Mesenchymal stem cell (in vitro differentiated cells and primary cell): ENCODE measurements at regions not wholly inside any gene's neighbourhood (a gene's known extent, or its start where the extent isn't known, plus 50 kb on each side); places are given as distances from the start of the nearest gene placed in this dataset.
"Not testable (repeated sequence)": the region's sequence is repeated elsewhere in the genome, so short reads cannot be mapped to it uniquely, and the experiment has no call there.

Experiments used
- DNase-seq: peaks from one replicate; pipeline ENCODE4 v3.0.0-alpha.2; 2013
- H2AFZ ChIP-seq: one replicate; pipeline ENCODE4 v1.6.1; 2013; ENCODE audit warnings: low read depth, mild to moderate bottlenecking, control low read depth, inconsistent platforms, low read length, moderate library complexity
- H2AK5ac ChIP-seq: 2 replicates; pipeline ENCODE4 v1.6.1; 2013; ENCODE audit warnings: low read length, moderate library complexity, mild to moderate bottlenecking, inconsistent platforms; ENCODE audit not compliant: severe bottlenecking
- H2BK120ac ChIP-seq: one replicate; pipeline ENCODE4 v1.6.1; 2013; ENCODE audit warnings: low read depth, mild to moderate bottlenecking, inconsistent platforms, low read length, moderate library complexity
- H2BK12ac ChIP-seq, 2 experiments: one replicate each; pipeline ENCODE4 v1.6.1; 2013; ENCODE audit warnings: inconsistent platforms in 2 of 2, low read length in 2 of 2, mild to moderate bottlenecking in 2 of 2, moderate library complexity in 2 of 2, control low read depth in 1 of 2
- H2BK15ac ChIP-seq: one replicate; pipeline ENCODE4 v1.6.1; 2013; ENCODE audit warnings: mild to moderate bottlenecking, low read depth, inconsistent platforms; ENCODE audit not compliant: poor library complexity, severe bottlenecking
- H2BK5ac ChIP-seq: 2 replicates; pipeline ENCODE4 v1.6.1; 2013; ENCODE audit warnings: low read depth, mild to moderate bottlenecking, low read length, control low read depth, inconsistent platforms; ENCODE audit not compliant: poor library complexity, severe bottlenecking
- H3K14ac ChIP-seq, 2 experiments: one replicate each; pipeline ENCODE4 v1.6.1; 2013; ENCODE audit warnings: inconsistent platforms in 2 of 2, low read length in 2 of 2, control low read depth in 1 of 2, mild to moderate bottlenecking in 1 of 2, moderate library complexity in 1 of 2
- H3K18ac ChIP-seq, 2 experiments: one replicate each; pipeline ENCODE4 v1.6.1; 2013; ENCODE audit warnings: inconsistent platforms in 2 of 2, low read length in 2 of 2, control low read depth in 1 of 2, low read depth in 1 of 2, mild to moderate bottlenecking in 1 of 2
- H3K23ac ChIP-seq, 2 experiments: one replicate each; pipeline ENCODE4 v1.6.1; 2013; ENCODE audit warnings: inconsistent platforms in 2 of 2, low read length in 2 of 2, mild to moderate bottlenecking in 2 of 2, moderate library complexity in 2 of 2, control low read depth in 1 of 2
- H3K27ac ChIP-seq: 2 replicates; pipeline ENCODE4 v1.5.1; 2013; ENCODE audit warnings: mild to moderate bottlenecking, moderate library complexity, low read length, control low read depth, inconsistent platforms; ENCODE audit not compliant: poor library complexity, severe bottlenecking
- H3K27me3 ChIP-seq, 2 experiments: 2 replicates each; pipeline versions ENCODE4 v1.6.1 to v1.7.0; 2013; ENCODE audit warnings: low read length in 2 of 2, mild to moderate bottlenecking in 2 of 2, moderate library complexity in 2 of 2, control low read depth in 1 of 2, inconsistent platforms in 1 of 2; ENCODE audit not compliant: control insufficient read depth in 1 of 2, insufficient read depth in 1 of 2
- H3K36me3 ChIP-seq, 2 experiments: 2 replicates each; pipeline versions ENCODE4 v1.6.1 to v1.7.0; 2013; ENCODE audit warnings: low read length in 2 of 2, control low read depth in 1 of 2, inconsistent platforms in 1 of 2, low read depth in 1 of 2, mild to moderate bottlenecking in 1 of 2; ENCODE audit not compliant: insufficient read depth in 2 of 2, control insufficient read depth in 1 of 2
- H3K4ac ChIP-seq, 2 experiments: one replicate each; pipeline ENCODE4 v1.6.1; 2013; ENCODE audit warnings: inconsistent platforms in 2 of 2, low read length in 2 of 2, mild to moderate bottlenecking in 2 of 2, moderate library complexity in 2 of 2, control low read depth in 1 of 2, low read depth in 1 of 2
- H3K4me1 ChIP-seq: 2 replicates; pipeline ENCODE4 v1.6.1; 2013; ENCODE audit warnings: low read depth, low read length, control low read depth; ENCODE audit not compliant: control insufficient read depth, insufficient read depth
- H3K4me2 ChIP-seq: 2 replicates; pipeline ENCODE4 v1.6.1; 2013; ENCODE audit warnings: low read length, mild to moderate bottlenecking, inconsistent platforms; ENCODE audit not compliant: poor library complexity, severe bottlenecking
- H3K4me3 ChIP-seq, 2 experiments: 2 replicates each; pipeline versions ENCODE4 v1.5.1 to v1.7.0; 2013; ENCODE audit warnings: low read length in 2 of 2, mild to moderate bottlenecking in 2 of 2, control low read depth in 1 of 2, low read depth in 1 of 2; ENCODE audit not compliant: insufficient read depth in 1 of 2
- H3K79me1 ChIP-seq: replicated peaks from 2 replicates; pipeline ENCODE4 v1.6.1; 2013; ENCODE audit warnings: mild to moderate bottlenecking, control low read depth, low read length, inconsistent platforms; ENCODE audit not compliant: poor library complexity, severe bottlenecking
- H3K9ac ChIP-seq: 2 replicates; pipeline ENCODE4 v1.7.0; 2013; ENCODE audit warnings: mild to moderate bottlenecking, low read length, moderate library complexity
- H3K9me3 ChIP-seq: 2 replicates; pipeline ENCODE4 v1.7.0; 2013; ENCODE audit warnings: mild to moderate bottlenecking, low read length; ENCODE audit not compliant: control insufficient read depth
- H4K8ac ChIP-seq: one replicate; pipeline ENCODE4 v1.6.1; 2013; ENCODE audit warnings: inconsistent platforms, mild to moderate bottlenecking, low read length, moderate library complexity
- H4K91ac ChIP-seq: one replicate; pipeline ENCODE4 v1.6.1; 2013; ENCODE audit warnings: mild to moderate bottlenecking, low read length, inconsistent platforms
- WGBS: methylation state at CpG from one replicate; pipeline ENCODE4 v1.1.7; 2013; ENCODE audit warnings: mixed read lengths; 5-methylcytosine and 5-hydroxymethylcytosine counted together

GRCh38 chr6:152824666-152825065, 74.1 kb downstream of the VIP start:
- no peaks in the 10 kb centered on the region for H3K27me3 ChIP-seq
- no peak overlapping the region for H3K14ac ChIP-seq
- H3K4me3 ChIP-seq, result no peak overlapping the region
- H2AFZ ChIP-seq, result no peak overlapping the region
- no peak overlapping the region for H2AK5ac ChIP-seq
- H3K4me1 ChIP-seq, result no peaks in the 10 kb centered on the region
- no CpG with 5 or more reads among the region's 2 CpGs for WGBS
- H2BK120ac ChIP-seq, result no peak overlapping the region
- H2BK12ac ChIP-seq, result no peak overlapping the region
- no peak overlapping the region for H3K9ac ChIP-seq
- H4K91ac ChIP-seq, result no peak overlapping the region
- no peak overlapping the region for H3K27ac ChIP-seq
- H3K4me2 ChIP-seq, result no peak overlapping the region
- no peaks in the 10 kb centered on the region for H3K9me3 ChIP-seq
- H2BK15ac ChIP-seq, result no peak overlapping the region
- no peaks in the 10 kb centered on the region for H3K36me3 ChIP-seq
- no peaks in the 10 kb centered on the region for H3K79me1 ChIP-seq
- H4K8ac ChIP-seq, result no peak overlapping the region
- no peak overlapping the region for H3K18ac ChIP-seq
- H3K4ac ChIP-seq, result no peak overlapping the region
- DNase-seq, result no peak
- H3K23ac ChIP-seq, result no peak overlapping the region
- no peak overlapping the region for H2BK5ac ChIP-seq

GRCh38 chr6:152828431-152828830, 77.8 kb downstream of the VIP start:
- no peak overlapping the region for H3K4me3 ChIP-seq
- no peak overlapping the region for H3K18ac ChIP-seq
- H3K14ac ChIP-seq, result no peak overlapping the region
- no peak overlapping the region for H3K27ac ChIP-seq
- H2BK120ac ChIP-seq, result no peak overlapping the region
- no peak overlapping the region for H4K8ac ChIP-seq
- no peak overlapping the region for H3K9ac ChIP-seq
- H3K4ac ChIP-seq, result no peak overlapping the region
- H3K4me1 ChIP-seq, result no peaks in the 10 kb centered on the region
- H3K23ac ChIP-seq, result no peak overlapping the region
- no peak overlapping the region for H2BK12ac ChIP-seq
- H4K91ac ChIP-seq, result no peak overlapping the region
- H2BK5ac ChIP-seq, result no peak overlapping the region
- no peaks in the 10 kb centered on the region for H3K79me1 ChIP-seq
- no peaks in the 10 kb centered on the region for H3K9me3 ChIP-seq
- WGBS, result 78% methylated on average over 1 of the region's 1 CpG
- no peaks in the 10 kb centered on the region for H3K36me3 ChIP-seq
- DNase-seq, result no peak
- H2AFZ ChIP-seq, result no peak overlapping the region
- H3K4me2 ChIP-seq, result no peak overlapping the region
- H2AK5ac ChIP-seq, result no peak overlapping the region
- H2BK15ac ChIP-seq, result no peak overlapping the region
- no peaks in the 10 kb centered on the region for H3K27me3 ChIP-seq

GRCh38 chr6:152834366-152834765, 83.8 kb downstream of the VIP start:
- H3K36me3 ChIP-seq, H2BK12ac ChIP-seq, DNase-seq, H4K91ac ChIP-seq, H2BK5ac ChIP-seq, H3K9ac ChIP-seq, H3K9me3 ChIP-seq, H2BK15ac ChIP-seq, H3K27me3 ChIP-seq, H3K4me3 ChIP-seq, H3K27ac ChIP-seq, H3K18ac ChIP-seq, H3K4me2 ChIP-seq, H3K79me1 ChIP-seq, H3K23ac ChIP-seq, H3K4me1 ChIP-seq, H3K4ac ChIP-seq, H2BK120ac ChIP-seq, H2AK5ac ChIP-seq, H2AFZ ChIP-seq, H4K8ac ChIP-seq, H3K14ac ChIP-seq: not testable (repeated sequence)
- 95% methylated on average over 27 of the region's 31 CpGs for WGBS

- no peak overlapping the region for H3K4me3 ChIP-seq
- H3K4me2 ChIP-seq, result no peak overlapping the region
- H3K23ac ChIP-seq, result no peak overlapping the region
- no peak overlapping the region for H4K91ac ChIP-seq
- no peak for DNase-seq
- no peak overlapping the region for H3K27ac ChIP-seq
- no peak overlapping the region for H3K18ac ChIP-seq
- no peak overlapping the region for H3K4ac ChIP-seq
- H3K27me3 ChIP-seq, result no peaks in the 10 kb centered on the region
- H3K36me3 ChIP-seq, result no peaks in the 10 kb centered on the region
- 0% methylated on average over 1 of the region's 1 CpG for WGBS
- H3K14ac ChIP-seq, result no peak overlapping the region
- H3K9me3 ChIP-seq, result peaks cover 6% of the 10 kb centered on the region
- no peak overlapping the region for H2BK12ac ChIP-seq
- no peaks in the 10 kb centered on the region for H3K4me1 ChIP-seq
- H2BK15ac ChIP-seq, result no peak overlapping the region
- H3K79me1 ChIP-seq, result no peaks in the 10 kb centered on the region
- no peak overlapping the region for H2AK5ac ChIP-seq
- H4K8ac ChIP-seq, result no peak overlapping the region
- no peak overlapping the region for H2BK120ac ChIP-seq
- no peak overlapping the region for H2AFZ ChIP-seq
- H2BK5ac ChIP-seq, result no peak overlapping the region
- H3K9ac ChIP-seq, result no peak overlapping the region
Observed at GRCh38 chr6:152836523-152836922, 85.9 kb downstream of the VIP start.
